IMR-90 (cell line): ENCODE measurements at regions not wholly inside any gene's neighbourhood (a gene's known extent, or its start where the extent isn't known, plus 50 kb on each side); places are given as distances from the start of the nearest gene placed in this dataset.

ENCODE experiments used
- ATAC-seq: fragments of 200-7000 bp; cut with Tn5 transposase; 2 replicates; pipeline ENCODE4 v1.9.1; 2020; ENCODE audit warnings: low read depth, mild to moderate bottlenecking, moderate library complexity
- BruUV-seq: library from RNA; stranded (reverse); fragments of 400-500 nt; replicated peaks from 2 replicates; lab custom pipeline; 2021; lab: Mats Ljungman, UMichigan
- CTCF ChIA-PET: fragments of 300-600 bp; formaldehyde crosslinking; extraction: SDS; loops from one replicate; lab custom pipeline; 2021; ENCODE audit warnings: antibody characterized with exemption; lab: Yijun Ruan, JAX
- POLR2A ChIA-PET: fragments of 300-600 bp; sonication (Branson Sonifier 250); formaldehyde crosslinking; loops from one replicate; lab custom pipeline; 2022; ENCODE audit warnings: antibody characterized with exemption; ENCODE audit not compliant: unreplicated experiment; lab: Charles Lee
- DNase-seq: peaks from one replicate; pipeline ENCODE4 v3.0.0; 2013
- H2AFZ ChIP-seq: replicated peaks from 2 replicates; pipeline ENCODE3; 2013; ENCODE audit warnings: low read length, mild to moderate bottlenecking; ENCODE audit not compliant: poor library complexity
- H2AK5ac ChIP-seq: 2 replicates; pipeline ENCODE4 v1.6.1; 2013; ENCODE audit warnings: low read depth, low read length, inconsistent platforms
- H2AK9ac ChIP-seq: replicated peaks from 2 replicates; pipeline ENCODE3; 2013; ENCODE audit warnings: mild to moderate bottlenecking, low read depth, low read length, moderate library complexity; ENCODE audit not compliant: poor library complexity
- H2BK120ac ChIP-seq: 2 replicates; pipeline ENCODE4 v1.6.1; 2013; ENCODE audit warnings: low read depth, low read length, inconsistent platforms
- H2BK15ac ChIP-seq: 3 replicates; pipeline ENCODE4 v1.6.1; 2013; ENCODE audit warnings: low read depth, low read length, inconsistent platforms
- H2BK20ac ChIP-seq: 2 replicates; pipeline ENCODE4 v1.6.1; 2013; ENCODE audit warnings: low read depth, mild to moderate bottlenecking, inconsistent platforms, low read length, moderate library complexity
- H2BK5ac ChIP-seq: 2 replicates; pipeline ENCODE4 v1.6.1; 2013; ENCODE audit warnings: mild to moderate bottlenecking, low read depth, low read length, inconsistent platforms; ENCODE audit not compliant: poor library complexity, severe bottlenecking
- H3K14ac ChIP-seq: replicated peaks from 2 replicates; pipeline ENCODE4 v1.6.1; 2013; ENCODE audit warnings: low read depth, low read length, inconsistent platforms
- H3K18ac ChIP-seq: 2 replicates; pipeline ENCODE4 v1.6.1; 2013; ENCODE audit warnings: low read depth, low read length, control low read depth
- H3K23ac ChIP-seq: 2 replicates; pipeline ENCODE4 v1.6.1; 2013; ENCODE audit warnings: low read depth, low read length, inconsistent platforms
- H3K27ac ChIP-seq: 2 replicates; pipeline ENCODE4 v1.5.1; 2013; ENCODE audit warnings: mild to moderate bottlenecking, control low read depth, low read length; ENCODE audit not compliant: insufficient read depth
- H3K27me3 ChIP-seq: 2 replicates; pipeline ENCODE4 v1.6.1; 2013; ENCODE audit warnings: low read length; ENCODE audit not compliant: control insufficient read depth, insufficient read depth
- H3K36me3 ChIP-seq: 2 replicates; pipeline ENCODE4 v1.6.1; 2013; ENCODE audit warnings: low read length, mixed read lengths; ENCODE audit not compliant: control insufficient read depth, insufficient read depth
- H3K4ac ChIP-seq: 2 replicates; pipeline ENCODE4 v1.6.1; 2013; ENCODE audit warnings: low read depth, low read length, inconsistent platforms
- H3K4me1 ChIP-seq: 2 replicates; pipeline ENCODE4 v1.6.1; 2013; ENCODE audit warnings: low read length, mixed read lengths; ENCODE audit not compliant: control insufficient read depth, insufficient read depth
- H3K4me2 ChIP-seq: 2 replicates; pipeline ENCODE4 v1.6.1; 2013; ENCODE audit warnings: low read depth, mild to moderate bottlenecking, control low read depth, low read length, moderate library complexity
- H3K4me3 ChIP-seq: 2 replicates; pipeline ENCODE4 v1.5.1; 2013; ENCODE audit warnings: low read depth, mild to moderate bottlenecking, control low read depth, low read length, moderate library complexity; ENCODE audit not compliant: insufficient read depth
- H3K56ac ChIP-seq: 2 replicates; pipeline ENCODE4 v1.6.1; 2013; ENCODE audit warnings: low read length, inconsistent platforms; ENCODE audit not compliant: insufficient read depth; ENCODE audit errors: extremely low read depth
- H3K79me1 ChIP-seq, 2 experiments: 2 replicates each; pipeline ENCODE4 v1.6.1; 2013; ENCODE audit warnings: low read length in 2 of 2, inconsistent platforms in 1 of 2, low read depth in 1 of 2
- H3K9ac ChIP-seq: 2 replicates; pipeline ENCODE4 v1.6.1; 2013; ENCODE audit warnings: low read depth, low read length, control low read depth
- H3K9me1 ChIP-seq: 2 replicates; pipeline ENCODE4 v1.6.1; 2013; ENCODE audit warnings: low read length, inconsistent platforms; ENCODE audit not compliant: insufficient read depth
- H3K9me3 ChIP-seq: 2 replicates; pipeline ENCODE4 v1.6.1; 2013; ENCODE audit warnings: low read length; ENCODE audit not compliant: control insufficient read depth, insufficient read depth
- H4K20me1 ChIP-seq: 2 replicates; pipeline ENCODE4 v1.6.1; 2013; ENCODE audit warnings: low read length, inconsistent platforms; ENCODE audit not compliant: insufficient read depth
- H4K5ac ChIP-seq: 2 replicates; pipeline ENCODE4 v1.6.1; 2013; ENCODE audit warnings: mild to moderate bottlenecking, low read depth, low read length, control low read depth
- H4K8ac ChIP-seq, 2 experiments: 2 replicates each; pipeline ENCODE4 v1.6.1; 2013; ENCODE audit warnings: low read depth in 2 of 2, low read length in 2 of 2, control low read depth in 1 of 2, inconsistent platforms in 1 of 2
- H4K91ac ChIP-seq: 2 replicates; pipeline ENCODE4 v1.6.1; 2013; ENCODE audit warnings: low read depth, low read length, inconsistent platforms; ENCODE audit not compliant: insufficient read depth
- MAFK ChIP-seq: IDR thresholded peaks from 2 replicates; pipeline ENCODE4 v1.6.1; 2012; ENCODE audit warnings: low read depth, low read length, improper control_type of control experiment
- RCOR1 ChIP-seq: IDR thresholded peaks from 2 replicates; pipeline ENCODE4 v1.6.1; 2012; ENCODE audit warnings: mild to moderate bottlenecking, low read length, improper control_type of control experiment; ENCODE audit not compliant: insufficient replicate concordance
- whole genome bisulfite sequencing, 2 experiments: methylation state at CpG; one replicate each; pipeline versions ENCODE4 v1.1.5 to v1.1.7; 2013; ENCODE audit warnings: missing lambda C conversion rate in 2 of 2; ENCODE audit not compliant: insufficient read length in 1 of 2; ENCODE audit errors: extremely low coverage in 2 of 2; 5-methylcytosine and 5-hydroxymethylcytosine counted together
- dilution Hi-C: fragments of 300-500 bp; cut with HindIII; formaldehyde crosslinking; loops from one replicate; pipeline ENCODE4 v1.14.3; 2018; ENCODE audit warnings: low sequenced_read_pairs; ENCODE audit not compliant: unreplicated experiment
- in situ Hi-C: fragments of 300-500 bp; cut with MboI; formaldehyde crosslinking; loops from 3 replicates; pipeline ENCODE4 v1.14.3; 2019; ENCODE audit warnings: low sequenced_read_pairs, inconsistent platforms, mixed read lengths
- intact Hi-C: fragments of 100-400 bp; cut with micrococcal nuclease; formaldehyde crosslinking; loops from 2 replicates; pipeline ENCODE4 v1.10.0; 2022

DNA sequence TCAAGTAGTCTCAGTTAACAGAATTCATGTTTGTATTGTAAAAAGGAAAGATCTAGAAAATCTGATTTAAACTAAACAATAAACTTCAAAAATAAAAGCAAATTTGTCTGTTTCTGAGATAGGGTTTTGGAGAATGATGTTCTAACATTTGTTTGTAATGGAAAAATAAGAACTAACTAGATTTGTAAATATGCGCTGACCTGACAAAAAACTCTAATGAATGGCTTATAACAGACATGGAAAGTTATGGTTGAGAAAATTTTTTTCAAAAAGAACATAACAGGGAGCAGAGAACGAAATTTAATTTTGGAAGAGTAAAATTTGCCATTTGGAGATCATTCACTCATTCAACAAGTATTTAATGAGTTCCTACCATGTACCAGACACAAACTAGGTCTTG is 179.0 kb upstream of the TARS1 start:
- in situ Hi-C loops, result no loop called here
- dilution Hi-C loops, result no loop called here
- Histone ChIP-seq H3K9me3 (no peaks in the 10 kb centered on the region), H2AK9ac (no peak overlapping the region), H4K8ac (peak overlapping the region in 1 of 2 experiments; percentile 21; a peak in 2 of 4 replicates), H2AFZ (no peak overlapping the region), H2BK15ac (no peak overlapping the region), H4K91ac (no peak overlapping the region), H3K9ac (no peak overlapping the region), H4K5ac (no peak overlapping the region), H3K23ac (no peak overlapping the region), H2BK120ac (peak overlapping the region; percentile 70; the same call in 1 of the 2 replicates), H3K4me3 (no peak overlapping the region), H3K14ac (no peak overlapping the region), H2BK5ac (peak overlapping the region; percentile 85), H3K4me1 (peaks cover 5% of the 10 kb centered on the region), H3K36me3 (no peaks in the 10 kb centered on the region), H3K18ac (no peak overlapping the region), H2AK5ac (no peak overlapping the region), H3K4me2 (no peak overlapping the region), H2BK20ac (peak overlapping the region; percentile 81; the same call in 1 of the 2 replicates), H3K27me3 (no peaks in the 10 kb centered on the region), H3K79me1 (no peaks in the 10 kb centered on the region), H3K9me1 (peaks cover 10% of the 10 kb centered on the region; the same call in 1 of the 2 replicates), H3K56ac (no peak overlapping the region), H3K4ac (no peak overlapping the region), H3K27ac (no peak overlapping the region), H4K20me1 (no peaks in the 10 kb centered on the region)
- no CpG with 5 or more reads among the region's 2 CpGs for WGBS, 2 experiments
- TF ChIP-seq RCOR1 (no peak), MAFK (peak; percentile 92)
- intact Hi-C loops, result no loop called here
- no TSS peak for BruUV-seq
- no peak for DNase-seq
- ATAC-seq, result no peak
- CTCF ChIA-PET, result interaction anchor here (0.7 kb wide), 1 partner anchor 53 kb away, joined by 6 read pairs; no protein-coding TSS in a partner anchor
- POLR2A ChIA-PET, result no interaction called here
